ENCODE measurements at regions not wholly inside any gene's neighbourhood (a gene's known extent, or its start where the extent isn't known, plus 50 kb on each side); places are given as distances from the start of the nearest gene placed in this dataset.

- intact Hi-C loops (cut with DNase I), result no loop called here
- ATAC-seq, result no peak
These were observed 59.0 kb downstream of the RPS29 start for GRCh38 chr14:49527221-49527620.

GRCh38 chr14:49526101-49526500 lies 60.1 kb downstream of the RPS29 start:
- ATAC-seq (no peak), DNase-seq (no peak)
- intact Hi-C loops (cut with DNase I), result no loop called here

More at GRCh38 chr14:49527221-49527620, 59.0 kb downstream of the RPS29 start:
- DNase-seq, result no peak

GRCh38 chr14:49516286-49516685 lies 69.9 kb downstream of the RPS29 start:
- intact Hi-C loops (cut with DNase I), result no loop called here
- ATAC-seq, result no peak
- DNase-seq, result no peak

- intact Hi-C loops (cut with DNase I), result no loop called here
- DNase-seq, result no peak
- no peak for ATAC-seq
These were observed 73.6 kb downstream of the RPS29 start for GRCh38 chr14:49512571-49512970.

- ATAC-seq (peak in 1 of 2 donors; percentile 98), DNase-seq (no peak)
- intact Hi-C loops (cut with DNase I), result no loop called here
These were observed 74.0 kb downstream of the RPS29 start for GRCh38 chr14:49512147-49512551.

- intact Hi-C loops (cut with DNase I), result no loop called here
- ATAC-seq, result no peak
- no peak for DNase-seq
These were observed 78.1 kb downstream of the RPS29 start for GRCh38 chr14:49508124-49508523.

- DNase-seq, result no peak
- intact Hi-C loops (cut with DNase I), result no loop called here
- no peak for ATAC-seq
These were observed 79.5 kb downstream of the RPS29 start for GRCh38 chr14:49506650-49507049.

GRCh38 chr14:49505041-49505766 lies 81.0 kb downstream of the RPS29 start:
- intact Hi-C loops (cut with DNase I), result no loop called here
- no peak for ATAC-seq
- no peak for DNase-seq

GRCh38 chr14:49497725-49498348 lies 88.3 kb downstream of the RPS29 start:
- DNase-seq, result no peak
- intact Hi-C loops (cut with DNase I), result no loop called here
- ATAC-seq, result peak in 1 of 2 donors; percentile 42

GRCh38 chr14:49497267-49497666 lies 88.9 kb downstream of the RPS29 start:
- DNase-seq, result no peak
- intact Hi-C loops (cut with DNase I), result no loop called here
- no peak for ATAC-seq

- ATAC-seq (no peak), DNase-seq (no peak)
- intact Hi-C loops (cut with DNase I), result no loop called here
These were observed 91.3 kb downstream of the RPS29 start for GRCh38 chr14:49494836-49495235.

GRCh38 chr14:49493557-49493956 lies 92.6 kb downstream of the RPS29 start:
- DNase-seq (no peak), ATAC-seq (no peak)
- intact Hi-C loops (cut with DNase I), result no loop called here

GRCh38 chr14:49492151-49492550 lies 94.0 kb downstream of the RPS29 start:
- no peak for DNase-seq
- ATAC-seq, result no peak
- intact Hi-C loops (cut with DNase I), result no loop called here

GRCh38 chr14:49489341-49489740 lies 96.8 kb downstream of the RPS29 start:
- DNase-seq, result no peak
- intact Hi-C loops (cut with DNase I), result no loop called here
- no peak for ATAC-seq

- intact Hi-C loops (cut with DNase I), result no loop called here
- ATAC-seq (no peak), DNase-seq (no peak)
These were observed 98.9 kb downstream of the RPS29 start for GRCh38 chr14:49487238-49487637.

- ATAC-seq, result no peak
- no peak for DNase-seq
- intact Hi-C loops (cut with DNase I), result no loop called here
These were observed 100.9 kb downstream of the RPS29 start for GRCh38 chr14:49485290-49485689.

GRCh38 chr14:49484180-49484579 lies 102.0 kb downstream of the RPS29 start:
- intact Hi-C loops (cut with DNase I), result no loop called here
- ATAC-seq, result no peak
- no peak for DNase-seq

GRCh38 chr14:49483268-49483667 lies 102.9 kb downstream of the RPS29 start:
- intact Hi-C loops (cut with DNase I), result no loop called here
- DNase-seq (no peak), ATAC-seq (no peak)

GRCh38 chr14:49480979-49481498 lies 105.1 kb downstream of the RPS29 start:
- ATAC-seq, result no peak
- no peak for DNase-seq
- intact Hi-C loops (cut with DNase I), result no loop called here

GRCh38 chr14:49480053-49480760 lies 106.0 kb downstream of the RPS29 start:
- intact Hi-C loops (cut with DNase I), result no loop called here
- DNase-seq (no peak), ATAC-seq (no peak)
